ENCODE measurements at regions not wholly inside any gene's neighbourhood (a gene's known extent, or its start where the extent isn't known, plus 50 kb on each side); places are given as distances from the start of the nearest gene placed in this dataset.

- no peak for DNase-seq (ENCODE audit: extremely low read depth, low read depth, low spot score)
Measured at GRCh38 chr4:108371282-108371681, 202.6 kb upstream of the LEF1 start.

- DNase-seq (ENCODE audit: extremely low read depth, low read depth, low spot score): no peak
Measured at GRCh38 chr4:108370291-108371141, 201.8 kb upstream of the LEF1 start.

- DNase-seq (ENCODE audit: extremely low read depth, low read depth, low spot score): no peak
Measured at GRCh38 chr4:108369035-108369655, 200.4 kb upstream of the LEF1 start.

- DNase-seq (ENCODE audit: extremely low read depth, low read depth, low spot score): no peak
Measured at GRCh38 chr4:108367751-108368150, 199.0 kb upstream of the LEF1 start.

- no peak for DNase-seq (ENCODE audit: extremely low read depth, low read depth, low spot score)
Measured at GRCh38 chr4:108366716-108367115, 198.0 kb upstream of the LEF1 start.

- no peak for DNase-seq (ENCODE audit: extremely low read depth, low read depth, low spot score)
Measured at GRCh38 chr4:108365551-108365950, 196.8 kb upstream of the LEF1 start.

- no peak for DNase-seq (ENCODE audit: extremely low read depth, low read depth, low spot score)
Measured at GRCh38 chr4:108361886-108362285, 193.2 kb upstream of the LEF1 start.

- no peak for DNase-seq (ENCODE audit: extremely low read depth, low read depth, low spot score)
Measured at GRCh38 chr4:108361446-108361820, 192.7 kb upstream of the LEF1 start.

GRCh38 chr4:108360754-108361445 is 192.2 kb upstream of the LEF1 start:
- DNase-seq (ENCODE audit: extremely low read depth, low read depth, low spot score): no peak

GRCh38 chr4:108359986-108360681 is 191.4 kb upstream of the LEF1 start:
- DNase-seq (ENCODE audit: extremely low read depth, low read depth, low spot score): no peak

- no peak for DNase-seq (ENCODE audit: extremely low read depth, low read depth, low spot score)
Measured at GRCh38 chr4:108359130-108359985, 190.6 kb upstream of the LEF1 start.

- DNase-seq (ENCODE audit: extremely low read depth, low read depth, low spot score): no peak
Measured at GRCh38 chr4:108355902-108356535, 187.3 kb upstream of the LEF1 start.

- no peak for DNase-seq (ENCODE audit: extremely low read depth, low read depth, low spot score)
Measured at GRCh38 chr4:108355186-108355901, 186.6 kb upstream of the LEF1 start.

- no peak for DNase-seq (ENCODE audit: extremely low read depth, low read depth, low spot score)
Measured at GRCh38 chr4:108352664-108353308, 184.1 kb upstream of the LEF1 start.

GRCh38 chr4:108351791-108352190 is 183.1 kb upstream of the LEF1 start:
- DNase-seq (ENCODE audit: extremely low read depth, low read depth, low spot score): no peak

GRCh38 chr4:108350332-108350731 is 181.6 kb upstream of the LEF1 start:
- DNase-seq (ENCODE audit: extremely low read depth, low read depth, low spot score): no peak

GRCh38 chr4:108346818-108347210 is 178.1 kb upstream of the LEF1 start:
- DNase-seq (ENCODE audit: extremely low read depth, low read depth, low spot score): no peak

Data from glomerular endothelial cell (primary cell).